ENCODE measurements at regions not wholly inside any gene's neighbourhood (a gene's known extent, or its start where the extent isn't known, plus 50 kb on each side); places are given as distances from the start of the nearest gene placed in this dataset.
"Not testable (repeated sequence)": the region's sequence is repeated elsewhere in the genome, so short reads cannot be mapped to it uniquely, and the experiment has no call there.

DNA sequence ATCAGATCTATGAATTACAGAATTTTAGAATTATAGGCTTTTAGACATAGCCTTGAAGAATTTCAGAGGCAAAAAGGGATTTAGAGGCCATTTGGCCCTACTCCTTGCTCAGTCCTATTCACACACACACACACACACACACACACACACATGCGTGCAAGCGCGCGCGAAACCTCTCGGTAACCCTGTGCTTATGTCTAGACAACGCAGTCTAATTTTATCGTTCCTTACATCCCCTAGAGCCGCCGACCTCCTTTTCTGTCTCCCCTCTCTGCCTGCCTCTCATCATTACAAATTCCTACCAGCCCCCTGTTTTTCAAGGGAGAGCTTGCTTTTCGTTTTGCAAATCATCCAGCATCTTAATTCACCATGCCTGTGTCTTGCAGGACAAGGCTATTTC is 252.1 kb downstream of the FOXD2 start:
- DNase-seq, result no peak

DNA sequence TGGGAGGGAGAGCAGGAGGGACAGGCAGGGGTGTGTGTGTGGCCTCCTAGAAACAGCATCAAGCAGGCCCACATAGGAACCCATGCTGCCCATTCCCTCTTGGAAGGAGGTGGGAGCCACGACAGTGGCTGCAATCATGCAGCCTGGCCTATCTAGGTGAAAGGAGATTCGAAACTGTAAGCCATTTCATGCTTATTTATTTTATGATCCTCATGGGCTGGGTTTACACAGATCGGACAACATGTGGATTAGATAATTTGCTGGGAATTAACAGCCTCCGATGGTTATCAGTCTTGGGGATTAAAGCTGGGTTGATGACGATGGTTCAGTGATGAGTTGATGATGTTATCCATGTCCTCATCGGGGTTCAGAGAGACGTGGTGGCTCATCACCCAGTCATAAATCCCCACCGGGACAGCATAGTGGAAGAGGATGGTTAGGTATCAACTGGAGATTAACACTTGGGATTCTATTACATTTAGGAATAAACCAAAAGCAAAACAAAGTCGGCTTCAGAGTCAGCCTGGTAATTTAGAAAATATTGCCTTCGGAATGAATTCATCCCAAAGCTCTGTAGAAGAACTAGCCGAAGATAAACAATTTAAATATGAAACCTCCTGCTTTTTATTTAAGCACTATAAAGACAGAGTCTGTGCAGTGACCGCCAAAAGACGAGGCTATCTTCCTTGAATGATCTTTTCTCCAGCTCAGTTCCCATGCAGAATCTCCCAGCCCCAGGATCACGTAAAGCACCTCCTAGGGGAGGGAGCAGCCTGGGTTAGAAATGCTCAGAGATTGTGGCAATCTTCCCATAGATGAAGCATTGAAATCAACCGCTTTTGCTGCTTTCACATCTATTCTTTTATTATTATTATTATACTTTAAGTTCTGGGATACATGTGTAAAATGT is 252.8 kb downstream of the FOXD2 start:
- DNase-seq, result no peak

DNA sequence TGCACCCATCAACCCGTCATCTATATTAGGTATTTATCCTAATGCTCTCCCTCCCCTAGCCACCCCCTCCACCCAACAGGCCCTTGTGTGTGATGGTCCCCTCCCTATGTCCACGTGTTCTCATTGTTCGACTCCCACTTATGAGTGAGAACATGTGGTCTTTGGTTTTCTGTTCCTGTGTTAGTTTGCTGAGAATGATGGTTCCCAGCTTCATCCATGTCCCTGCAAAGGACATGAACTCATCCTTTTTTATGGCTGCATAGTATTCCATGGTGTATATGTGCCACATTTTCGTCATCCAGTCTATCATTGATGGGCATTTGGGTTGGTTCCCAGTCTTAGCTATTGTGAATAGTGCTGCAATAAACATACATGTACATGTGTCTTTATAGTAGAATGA is 253.4 kb downstream of the FOXD2 start:
- DNase-seq, result not testable (repeated sequence)

DNA sequence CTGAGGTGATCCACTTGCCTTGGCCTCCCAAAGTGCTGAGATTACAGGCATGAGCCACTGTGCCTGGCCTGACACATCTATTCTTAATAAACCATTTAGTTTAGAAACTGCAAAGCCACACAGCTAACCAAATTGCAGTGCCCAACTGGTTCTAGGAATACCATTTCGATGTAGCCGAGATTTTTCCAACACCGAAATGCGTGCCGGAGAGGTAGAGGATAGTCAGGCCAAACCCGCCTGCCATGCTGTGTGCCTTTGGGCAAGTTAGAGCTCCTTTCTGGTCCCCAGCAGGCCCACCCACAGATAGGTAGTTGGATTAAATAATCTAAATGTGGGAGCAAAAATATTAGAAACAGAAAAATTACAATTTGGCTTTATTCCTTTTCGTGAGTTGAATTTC is 254.4 kb downstream of the FOXD2 start:
- DNase-seq, result no peak

- DNase-seq, result no peak
Observed at GRCh38 chr1:47693115-47693514, 255.3 kb downstream of the FOXD2 start.

DNA sequence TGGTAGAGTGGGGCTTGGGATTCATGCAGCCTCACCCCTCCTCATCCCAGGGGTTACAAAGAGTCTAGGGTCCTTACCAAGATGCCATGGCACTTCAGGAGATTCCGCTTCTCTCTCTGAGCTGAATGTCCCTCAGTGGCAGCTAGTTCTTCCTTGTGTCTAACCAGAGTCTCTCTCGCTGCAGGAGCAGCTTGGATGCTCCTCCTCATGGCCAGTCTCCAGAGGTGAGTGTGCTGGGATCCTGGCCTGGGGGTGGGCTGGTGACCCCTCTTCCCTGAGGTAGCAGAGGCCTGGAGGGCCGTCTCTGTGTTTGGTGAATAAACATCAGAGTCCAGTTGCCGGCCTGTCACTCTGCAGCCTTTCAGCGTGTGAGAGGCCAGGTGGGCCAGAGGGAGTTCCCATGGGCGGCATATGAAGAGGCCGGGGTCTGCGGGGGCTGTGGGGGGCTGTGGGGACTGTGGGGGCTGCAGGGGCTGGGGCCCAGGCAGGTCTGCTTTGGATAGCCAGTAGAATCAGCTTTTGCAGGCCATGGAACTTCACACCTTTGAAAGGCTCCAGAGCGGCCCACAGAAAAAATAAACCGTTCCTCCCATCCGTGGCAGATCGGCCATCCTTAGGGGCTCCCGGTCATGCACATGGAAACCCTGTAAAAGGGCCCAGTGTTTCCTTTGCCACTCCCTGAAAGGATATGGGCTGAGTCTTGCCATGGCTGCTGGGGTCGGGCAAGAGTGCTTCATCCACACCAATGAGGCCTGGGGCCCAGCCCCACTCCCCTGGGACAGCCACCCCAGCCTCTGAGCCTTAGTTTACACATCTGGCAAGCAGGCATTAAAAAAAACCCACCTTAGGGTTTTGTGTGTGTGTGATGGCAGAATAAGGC is 256.4 kb downstream of the FOXD2 start:
- DNase-seq, result no peak

DNA sequence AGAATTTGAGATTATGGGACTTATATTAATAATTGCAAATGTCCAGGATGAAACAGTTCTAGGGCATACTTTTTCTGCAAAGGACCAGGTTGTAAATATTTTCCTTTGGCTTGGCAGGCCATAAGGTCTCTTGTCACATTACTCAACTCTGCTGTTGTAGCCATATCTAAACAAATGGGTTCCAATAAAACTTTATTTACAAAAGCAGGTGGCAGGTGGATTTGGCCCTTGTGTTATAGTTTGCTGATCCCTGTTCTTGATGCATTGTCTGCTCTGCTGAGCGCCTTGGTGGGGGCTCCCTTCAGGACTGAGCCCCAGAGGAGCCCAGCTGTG is 258.5 kb downstream of the FOXD2 start:
- DNase-seq, result no peak

DNA sequence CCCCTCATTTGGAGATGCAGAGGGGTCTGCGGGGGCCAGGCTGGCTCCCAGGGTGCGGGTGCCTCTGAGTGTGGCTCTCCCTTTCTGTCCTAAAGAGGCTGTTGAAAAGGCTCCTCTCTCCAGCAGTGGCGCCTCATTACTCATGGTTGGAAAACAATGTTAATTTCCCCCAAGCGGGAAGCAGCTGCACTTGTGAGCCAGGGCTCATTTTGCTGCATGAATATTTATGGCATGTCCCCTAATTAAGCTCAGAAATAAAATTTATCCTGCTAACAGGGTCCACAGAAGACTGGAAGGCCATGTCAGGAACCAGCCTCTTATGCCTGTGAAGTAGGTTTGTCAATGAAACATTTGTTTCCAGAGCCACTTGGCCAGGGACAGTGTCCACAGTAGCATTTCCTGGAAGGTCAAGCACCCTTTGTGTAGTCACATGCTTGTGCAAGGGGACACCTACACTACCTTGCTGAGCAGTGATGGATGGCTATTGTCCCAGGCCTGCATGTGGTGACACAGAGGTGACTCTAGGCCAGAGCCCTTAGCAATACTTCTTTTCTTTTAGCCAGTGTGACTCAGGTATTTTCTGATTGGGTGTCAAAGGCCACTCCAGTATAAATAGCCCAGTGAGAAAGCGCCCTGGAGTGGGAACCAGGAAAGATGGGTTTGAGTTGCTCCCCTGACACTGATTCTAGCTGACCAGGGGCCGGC is 259.0 kb downstream of the FOXD2 start:
- DNase-seq, result no peak

DNA sequence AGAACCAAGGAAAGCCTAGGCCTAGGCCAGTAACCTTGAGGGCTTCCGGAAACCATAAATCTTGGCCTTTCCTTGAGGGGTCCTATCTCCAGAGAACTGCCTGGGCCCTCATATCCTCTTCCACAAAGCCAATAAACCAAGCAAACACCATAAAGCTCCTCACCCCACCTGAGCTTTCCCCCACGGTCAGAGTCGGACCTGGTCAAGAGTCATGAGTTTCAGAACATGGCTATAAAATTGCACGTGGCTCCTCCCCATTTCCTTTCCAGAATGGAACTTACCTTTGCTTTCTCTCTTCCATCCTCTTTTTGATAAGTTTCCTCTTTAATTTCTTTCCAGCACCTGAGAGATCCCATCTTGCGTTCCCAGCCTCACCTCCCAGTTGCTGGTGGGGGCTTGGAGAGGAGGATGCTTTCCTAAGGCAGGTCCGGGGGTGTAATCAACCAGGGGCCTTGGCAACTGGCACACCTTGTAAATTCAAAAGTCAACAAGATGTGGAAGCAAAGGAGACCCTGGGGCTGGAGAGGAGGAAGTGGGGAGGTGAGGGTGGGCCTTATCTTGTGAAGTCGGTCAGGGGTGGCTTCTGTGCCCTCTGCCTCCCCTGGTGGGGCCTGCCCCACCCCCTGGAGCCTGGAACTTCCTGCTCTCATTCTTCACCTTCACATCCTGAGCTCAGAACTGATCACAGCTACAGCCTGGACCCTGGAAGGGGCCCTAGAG is 259.9 kb downstream of the FOXD2 start:
- DNase-seq, result no peak

- no peak for DNase-seq
Observed at GRCh38 chr1:47699492-47700235, 261.8 kb downstream of the FOXD2 start.

GRCh38 chr1:47701283-47701682 is 263.4 kb downstream of the FOXD2 start:
- DNase-seq, result no peak

- no peak for DNase-seq
Observed at GRCh38 chr1:47701741-47702515, 264.1 kb downstream of the FOXD2 start.

DNA sequence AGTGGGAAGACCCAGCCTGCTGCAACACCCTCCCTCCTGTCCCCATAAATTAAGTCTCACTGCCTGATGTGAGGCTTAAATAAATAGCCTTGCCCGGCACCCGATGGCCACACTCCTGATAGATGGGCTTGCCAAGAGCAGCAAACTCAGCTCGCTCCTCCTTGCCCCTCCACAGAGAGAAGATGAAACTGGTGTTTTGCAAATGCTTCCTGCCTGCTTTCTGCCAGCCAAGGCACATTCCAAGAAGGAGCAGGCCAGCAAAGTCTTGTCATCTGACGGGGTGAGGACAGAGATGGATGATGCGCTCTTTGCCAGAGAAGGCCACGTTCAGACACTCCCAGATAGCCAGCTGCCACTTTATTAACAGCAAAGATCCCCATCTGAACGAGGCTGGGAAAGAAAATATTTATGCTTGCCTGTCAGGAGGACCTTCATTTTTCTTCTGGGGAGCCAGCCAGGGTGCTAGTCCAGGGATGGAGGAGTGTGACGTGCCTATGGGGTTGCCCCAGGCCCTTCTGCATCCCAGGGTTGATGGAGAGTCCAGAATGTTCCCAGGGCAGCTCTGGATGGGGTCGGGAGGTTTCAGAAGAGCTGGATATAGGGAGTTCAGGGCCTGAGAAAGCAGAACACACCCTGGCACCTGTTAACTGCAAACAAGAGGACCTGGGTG is 265.4 kb downstream of the FOXD2 start:
- DNase-seq, result no peak

DNA sequence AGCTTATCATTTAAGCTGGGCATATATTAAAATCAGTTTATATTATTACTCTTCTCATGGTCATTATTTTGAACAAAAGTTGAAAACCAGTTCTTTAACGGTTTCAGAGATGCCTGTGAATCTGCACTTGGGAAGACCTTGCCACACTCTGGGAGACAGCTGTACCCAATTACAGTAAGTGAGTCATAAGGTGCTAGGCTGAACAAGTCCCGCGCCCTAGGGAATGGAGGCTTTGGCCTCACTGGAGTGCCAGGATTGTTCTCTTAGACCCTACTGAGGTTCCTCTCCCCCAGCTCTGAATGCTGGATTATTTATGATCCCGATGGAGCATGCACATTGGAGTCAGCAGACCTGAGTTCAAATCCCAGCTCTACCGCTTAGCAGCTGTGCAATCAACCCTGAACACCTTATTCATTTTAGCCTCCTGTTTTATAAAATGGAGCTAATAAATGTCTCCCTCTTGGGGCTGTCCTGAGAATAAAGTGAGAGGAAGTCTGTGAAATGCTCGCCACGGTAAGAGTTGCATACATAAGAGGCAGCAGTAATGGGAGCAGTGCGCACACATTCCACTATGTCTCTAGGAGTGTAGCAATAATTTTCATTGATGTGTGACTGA is 266.2 kb downstream of the FOXD2 start:
- no peak for DNase-seq

GRCh38 chr1:47705517-47706130 is 267.8 kb downstream of the FOXD2 start:
- no peak for DNase-seq

DNA sequence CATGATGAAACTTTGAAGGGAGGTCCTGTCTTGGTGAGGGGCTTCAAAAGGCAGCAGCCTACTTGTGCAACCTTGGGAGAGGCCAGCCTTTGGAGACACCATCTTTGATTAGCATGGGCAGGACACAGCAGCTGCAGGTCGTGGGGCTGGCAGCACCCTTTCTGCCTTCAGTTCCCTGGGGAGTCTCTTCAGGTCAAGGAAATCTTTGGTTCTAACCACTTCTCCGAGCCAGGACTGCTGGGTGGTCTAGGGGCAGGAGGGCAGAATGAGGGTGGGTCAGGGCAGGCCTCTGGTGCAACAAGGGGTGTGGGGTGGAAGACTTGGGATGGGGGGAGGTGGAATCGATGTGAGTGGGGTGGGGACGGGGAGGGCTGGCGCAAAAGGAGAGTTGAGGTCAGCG is 269.7 kb downstream of the FOXD2 start:
- DNase-seq, result no peak

GRCh38 chr1:47708019-47708535 is 270.2 kb downstream of the FOXD2 start:
- no peak for DNase-seq

DNA sequence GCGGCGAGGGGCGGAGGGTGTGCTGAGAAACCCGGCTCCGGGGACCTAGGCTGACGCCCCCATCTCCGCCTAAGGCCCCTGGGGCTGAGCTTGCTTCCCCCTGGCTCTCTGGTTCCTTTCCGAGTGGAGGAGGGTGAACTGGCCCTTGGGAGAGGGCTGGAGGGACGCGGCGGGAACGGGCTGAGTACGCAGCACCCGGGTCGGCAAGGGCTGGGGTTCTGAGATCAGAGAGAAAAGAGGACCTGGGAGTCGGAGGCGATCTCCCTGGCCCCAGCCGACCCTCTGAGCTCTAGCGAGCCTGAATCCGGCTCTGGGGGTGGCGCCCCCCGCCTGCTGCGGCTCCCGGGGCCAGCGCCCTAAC is 270.8 kb downstream of the FOXD2 start:
- no peak for DNase-seq
